ENCODE measurements at regions not wholly inside any gene's neighbourhood (a gene's known extent, or its start where the extent isn't known, plus 50 kb on each side); places are given as distances from the start of the nearest gene placed in this dataset.
"Not testable (repeated sequence)": the region's sequence is repeated elsewhere in the genome, so short reads cannot be mapped to it uniquely, and the experiment has no call there.

DNA sequence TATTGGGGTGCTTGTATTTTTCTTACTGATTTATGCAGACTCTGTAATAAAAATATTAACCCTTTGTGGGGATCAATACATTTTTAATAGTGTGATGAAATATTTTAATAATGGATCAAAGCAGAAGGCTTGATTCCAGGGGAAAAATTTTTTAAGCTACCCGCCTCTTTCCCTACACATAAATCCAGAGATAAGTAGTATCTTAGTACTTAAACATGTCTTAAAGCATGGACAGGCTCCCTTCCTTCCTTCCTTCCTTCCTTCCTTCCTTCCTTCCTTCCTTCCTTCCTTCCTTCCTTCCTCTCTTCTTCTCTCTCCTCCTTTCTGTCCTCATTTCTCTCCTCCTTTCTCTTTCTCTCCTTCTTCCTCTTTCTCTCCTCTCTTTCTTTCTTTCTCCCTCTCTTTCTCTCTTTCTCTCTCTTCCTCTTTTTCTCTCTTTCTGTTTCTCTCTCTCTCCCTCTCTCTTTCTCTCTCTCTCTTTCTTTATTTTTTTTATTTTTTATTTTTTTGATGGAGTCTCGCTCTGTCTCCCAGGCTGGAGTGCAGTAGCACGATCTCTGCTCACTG lies 78.0 kb upstream of the SPRY4 start:
- DNase-seq, result no peak

DNA sequence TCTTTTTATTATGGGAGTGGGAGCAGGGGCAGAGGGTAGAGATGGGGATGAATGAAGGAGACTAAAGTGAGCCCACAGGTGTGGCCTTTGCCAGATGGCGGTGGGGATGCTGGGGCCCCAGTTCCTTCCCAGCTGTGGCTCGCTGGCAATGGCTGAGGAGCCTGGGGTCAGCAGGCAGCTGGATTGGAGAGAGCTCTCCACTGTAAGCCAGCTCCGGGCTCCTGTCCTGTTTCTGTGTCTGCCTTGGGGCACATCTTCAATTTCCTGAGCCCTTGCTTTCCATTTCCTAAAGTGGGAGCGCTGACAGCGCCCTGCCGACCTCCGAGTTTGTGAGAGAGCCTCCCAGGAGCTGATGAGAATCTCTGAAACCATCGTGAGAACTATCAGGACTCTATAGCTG lies 75.6 kb upstream of the SPRY4 start:
- no peak for DNase-seq

DNA sequence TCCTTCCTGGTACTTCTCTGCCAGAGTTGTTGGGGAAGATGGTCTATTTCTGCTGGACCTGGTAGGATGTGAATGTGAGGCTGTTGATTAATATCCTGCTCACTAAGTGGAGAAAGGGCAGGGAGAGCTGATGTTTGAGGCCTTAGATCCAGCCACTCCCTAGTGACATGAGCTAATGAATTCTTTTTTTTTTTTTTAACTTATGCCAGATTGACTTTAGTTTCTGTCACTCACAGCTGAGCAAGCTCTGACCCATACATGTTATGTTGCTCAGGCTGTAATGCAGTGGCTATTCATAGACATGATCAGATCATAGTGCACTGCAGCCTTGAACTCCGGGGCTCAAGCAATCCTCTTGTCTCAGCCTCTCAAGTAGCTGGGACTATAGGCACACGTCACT lies 75.1 kb upstream of the SPRY4 start:
- DNase-seq, result no peak

DNA sequence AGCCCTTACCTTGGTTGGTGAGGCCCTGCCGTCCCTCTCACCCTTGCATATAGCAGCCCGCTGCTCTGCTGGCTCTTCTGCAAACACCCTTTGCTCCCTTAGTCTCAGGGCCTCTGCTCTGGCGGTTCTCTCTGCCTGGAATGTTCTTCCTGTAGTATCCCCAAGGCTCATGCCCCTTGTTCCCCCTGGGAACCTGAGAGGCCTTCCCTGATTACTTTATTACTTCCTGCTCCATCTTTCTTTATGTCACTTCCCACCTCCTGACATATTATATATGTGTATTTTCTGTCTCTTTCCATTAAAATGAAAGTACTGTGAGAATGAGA lies 73.9 kb upstream of the SPRY4 start:
- no peak for DNase-seq

DNA sequence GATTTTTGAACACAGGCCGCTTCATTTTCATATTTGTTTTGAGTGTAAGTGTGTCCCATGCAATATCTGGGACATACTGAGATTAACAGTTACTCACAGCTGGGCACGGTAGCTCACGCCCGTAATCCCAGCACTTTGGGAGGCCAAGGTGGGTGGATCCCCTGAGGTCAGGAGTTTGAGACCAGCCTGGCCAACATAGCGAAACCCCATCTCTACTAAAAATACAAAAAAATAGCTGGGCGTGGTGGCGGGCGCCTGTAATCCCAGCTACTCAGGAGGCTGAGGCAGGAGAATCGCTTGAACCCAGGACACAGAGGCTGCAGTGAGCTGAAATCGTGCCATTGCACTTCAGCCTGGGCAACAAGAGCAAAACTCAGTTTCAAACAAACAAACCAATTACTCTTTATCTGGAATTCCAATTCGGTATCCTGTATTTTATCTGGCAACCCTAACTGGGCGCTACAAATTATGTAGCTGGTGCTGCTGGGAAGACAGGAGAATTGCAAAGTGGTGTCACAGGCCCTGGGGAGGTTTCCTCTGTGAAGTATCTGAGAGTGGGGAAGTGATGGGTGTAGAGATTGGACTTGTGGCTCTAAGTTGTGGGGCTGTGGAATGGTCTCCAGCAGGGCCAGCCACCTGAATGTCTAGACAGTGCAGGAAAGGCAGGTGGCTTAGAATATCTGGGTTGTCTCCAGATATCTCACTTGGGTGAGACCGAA lies 73.3 kb upstream of the SPRY4 start:
- not testable (repeated sequence) for DNase-seq

DNA sequence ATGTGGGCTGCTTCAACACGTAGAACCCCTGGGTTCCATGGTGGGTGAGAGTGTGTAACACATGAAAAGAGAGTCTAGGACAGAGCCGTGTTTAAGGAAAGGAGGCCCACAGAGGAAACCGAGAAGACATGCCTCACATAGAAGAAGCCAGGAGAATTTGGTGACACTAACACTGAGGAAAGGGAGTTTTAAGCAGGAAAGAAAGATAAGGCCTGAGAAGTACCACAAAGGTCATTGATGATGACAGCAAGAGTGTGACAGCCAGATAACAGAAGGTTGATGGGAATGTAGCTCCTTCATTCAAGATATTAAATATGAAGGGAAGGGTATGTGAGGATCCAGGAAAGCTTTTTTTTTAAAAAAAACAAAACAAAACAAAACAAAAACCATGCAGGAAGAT lies 72.4 kb upstream of the SPRY4 start:
- no peak for DNase-seq

DNA sequence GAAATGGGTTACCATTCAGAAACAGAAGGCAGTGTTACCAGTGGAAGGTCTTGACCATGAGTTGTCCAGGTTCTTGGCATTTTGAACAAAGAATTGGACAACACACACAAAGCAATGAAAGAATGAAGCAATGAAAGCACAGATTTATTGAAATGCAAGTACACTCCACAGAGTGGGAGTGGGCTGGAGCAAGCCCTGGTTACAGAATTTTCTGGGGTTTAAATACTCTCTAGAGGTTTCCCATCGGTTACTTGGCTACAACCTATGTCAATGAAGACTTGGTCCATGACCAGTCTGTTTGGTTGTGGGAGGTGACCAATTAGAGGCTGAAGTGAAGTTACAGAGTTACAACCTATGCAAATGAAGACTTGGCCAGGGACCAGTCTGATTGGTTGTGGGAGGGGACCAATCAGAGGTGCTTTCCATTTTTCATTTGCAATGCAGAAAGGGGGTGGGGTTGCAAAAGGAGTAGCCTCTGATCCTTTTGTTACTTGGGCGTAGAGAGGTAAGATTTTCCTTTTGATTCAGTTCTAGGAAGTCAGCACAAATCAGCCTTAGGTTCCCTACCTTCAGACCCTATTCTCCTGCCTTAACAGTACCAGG lies 71.7 kb upstream of the SPRY4 start:
- DNase-seq, result no peak

DNA sequence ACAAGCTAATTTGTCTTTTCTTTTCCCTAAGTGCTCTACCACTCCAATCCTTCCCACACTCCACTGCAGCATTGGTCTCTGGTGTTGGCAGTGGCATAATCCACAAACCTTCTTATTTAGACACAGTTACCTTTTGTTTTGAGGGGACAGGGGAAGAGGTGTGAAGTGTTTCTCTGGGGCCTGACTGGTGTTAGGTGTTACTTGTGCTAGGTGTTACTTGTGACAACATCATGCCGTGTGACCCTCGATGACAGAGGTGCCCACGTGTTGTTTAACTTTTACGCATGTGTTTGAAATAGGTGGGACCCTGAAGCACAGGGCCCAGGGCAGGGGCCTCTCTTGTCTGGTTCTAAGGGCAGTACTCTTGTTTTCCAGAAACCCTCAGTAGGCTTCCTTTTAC lies 70.5 kb upstream of the SPRY4 start:
- DNase-seq, result no peak

DNA sequence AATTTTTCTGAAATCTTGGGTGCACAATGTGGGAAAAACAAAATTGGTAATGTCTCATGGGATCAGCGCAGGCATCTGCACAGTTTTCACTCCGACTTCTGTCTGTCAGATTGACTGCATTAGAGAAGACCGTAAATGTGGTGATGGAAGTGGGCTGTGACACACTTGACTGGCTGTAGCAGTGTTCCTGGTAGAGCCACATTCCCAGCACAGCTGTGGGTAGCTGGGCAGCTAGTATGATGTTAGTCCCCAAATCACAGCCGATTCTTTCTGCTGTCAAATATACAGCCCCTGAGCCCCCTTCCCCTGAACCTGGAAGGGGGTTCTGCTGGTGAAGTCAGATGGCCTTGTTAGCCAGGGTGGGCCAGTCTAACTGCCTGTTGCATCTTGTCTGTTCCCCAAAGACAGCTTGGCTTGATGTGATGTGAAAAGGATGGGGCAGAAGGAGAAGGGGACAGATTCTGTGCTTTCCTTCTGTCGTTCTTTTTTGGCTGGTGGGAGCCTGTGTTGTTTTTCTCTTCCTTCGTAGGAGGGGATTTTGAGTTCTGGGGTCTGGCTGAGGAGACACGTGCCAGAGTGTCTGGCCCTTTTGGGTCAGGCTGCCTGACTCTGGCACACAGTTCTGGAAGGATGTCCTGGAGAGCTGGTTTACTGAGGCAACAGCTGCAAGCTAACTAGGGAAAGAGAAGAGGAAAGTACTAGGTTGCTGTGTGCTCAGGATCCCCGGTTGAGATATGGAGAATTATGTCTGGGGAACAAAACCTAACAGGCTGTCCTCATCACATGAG lies 66.4 kb upstream of the SPRY4 start:
- DNase-seq, result no peak

DNA sequence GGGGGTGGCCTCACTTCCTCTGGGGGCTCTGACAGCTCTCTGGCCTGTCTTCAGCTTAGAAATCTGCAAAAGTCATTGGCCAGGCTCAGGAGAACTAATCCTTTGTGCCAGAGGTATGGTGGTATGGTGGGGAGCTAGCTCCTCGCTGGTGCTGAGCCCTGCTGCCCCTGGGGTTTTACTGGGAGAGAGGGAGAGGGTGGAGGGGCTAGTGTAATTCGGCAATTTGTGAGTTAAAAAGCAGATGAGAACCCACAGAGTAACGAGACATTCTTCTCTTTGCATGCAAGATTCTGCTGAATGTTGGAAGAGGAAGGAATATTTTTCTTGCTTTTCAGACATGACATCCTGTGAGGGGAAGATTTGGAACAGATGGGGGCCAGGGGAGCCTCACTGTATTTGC lies 65.5 kb upstream of the SPRY4 start:
- no peak for DNase-seq

DNA sequence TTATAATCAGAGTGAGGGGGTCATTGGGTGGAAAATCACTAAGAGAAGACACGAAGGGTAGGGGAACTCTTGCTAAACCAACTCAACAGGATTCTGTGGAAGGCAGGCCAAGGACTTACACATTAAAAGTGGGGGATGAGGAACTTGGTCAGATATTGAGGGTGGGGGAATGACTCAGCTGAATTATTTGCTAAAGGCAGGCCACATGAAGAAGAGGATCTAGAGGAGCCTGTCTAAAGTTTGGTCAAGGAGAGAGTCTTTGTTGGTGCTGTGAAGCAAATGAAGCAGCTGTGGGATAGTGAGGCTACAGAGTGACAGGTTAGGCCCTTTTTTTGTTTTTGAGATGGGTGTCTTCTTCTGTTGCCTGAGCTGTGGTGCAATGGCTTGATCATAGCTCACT lies 63.9 kb upstream of the SPRY4 start:
- peak; percentile 55 to 60 for DNase-seq

DNA sequence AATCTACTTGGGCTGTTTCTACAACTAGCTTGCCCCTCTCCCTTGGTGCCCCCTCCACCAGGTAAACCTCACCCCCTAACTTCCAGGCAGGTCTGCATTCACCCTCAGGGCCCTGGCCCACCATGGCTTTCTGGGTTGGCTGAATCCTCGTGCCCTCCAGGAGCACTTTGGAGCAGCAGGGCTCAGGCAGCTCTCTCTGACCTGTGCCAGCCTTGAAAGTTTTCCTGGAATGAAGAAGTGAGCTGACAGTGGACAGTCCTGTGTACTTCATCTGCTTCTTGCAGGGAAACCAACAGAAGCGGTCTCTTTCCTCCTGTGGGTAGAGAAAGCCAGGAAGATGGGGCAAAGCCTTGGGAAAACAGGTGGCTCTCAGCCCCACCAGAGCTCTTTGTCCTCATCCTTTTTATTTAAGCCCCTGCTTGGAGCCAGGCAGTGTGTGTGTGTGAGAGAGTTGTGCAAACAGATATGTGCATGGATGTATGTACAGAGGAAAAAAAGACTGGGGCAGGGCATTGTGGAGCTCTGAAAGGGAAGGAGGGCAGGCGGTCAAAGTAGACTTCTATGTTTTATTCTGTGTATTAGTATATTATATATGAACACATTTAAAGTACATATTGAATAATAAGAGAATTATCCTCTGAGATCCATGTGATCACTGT lies 62.3 kb upstream of the SPRY4 start:
- no peak for DNase-seq

DNA sequence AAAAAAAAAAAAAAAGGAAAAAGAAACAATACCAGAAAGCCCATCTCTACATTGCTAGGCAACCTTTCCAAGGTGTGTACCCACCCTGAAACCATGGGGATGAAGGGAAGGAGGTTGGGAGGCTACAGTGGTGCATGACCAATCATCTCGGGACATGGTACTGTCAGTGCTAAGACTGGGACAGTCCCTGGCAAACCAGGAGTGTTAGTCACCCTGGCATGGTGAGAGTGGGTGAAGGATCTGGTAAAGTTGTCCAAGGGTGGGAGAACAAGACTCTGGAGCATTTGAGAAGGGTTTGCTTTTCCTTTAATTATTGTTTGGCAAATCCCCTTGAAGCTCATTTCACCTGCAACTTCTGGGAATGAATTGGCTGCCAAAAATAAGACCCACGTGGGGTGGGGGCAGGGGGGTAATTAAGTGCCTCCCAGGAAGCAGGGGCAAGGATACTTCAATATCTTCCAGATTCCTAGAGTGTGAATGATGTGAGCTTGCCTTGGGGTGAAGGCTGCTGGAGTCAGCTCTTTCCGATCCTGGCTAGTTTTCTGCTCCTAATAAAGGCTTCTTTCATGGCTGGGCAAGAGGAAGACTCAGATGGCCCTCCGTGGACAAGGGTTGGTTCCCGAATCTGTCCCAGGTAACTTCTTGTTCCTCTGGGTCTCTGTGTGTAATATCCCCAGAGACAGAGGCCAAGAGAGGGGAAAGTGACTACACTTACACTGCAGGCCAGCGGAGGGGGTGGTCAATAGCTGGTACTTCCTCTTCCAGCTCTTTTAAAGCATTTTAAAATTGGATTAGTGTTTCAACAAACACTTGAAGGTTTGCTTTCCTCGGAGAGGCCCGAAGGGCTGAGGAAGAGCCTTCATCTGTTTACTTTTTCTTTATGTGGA lies 61.6 kb upstream of the SPRY4 start:
- peak; percentile 19 to 29 for DNase-seq

DNA sequence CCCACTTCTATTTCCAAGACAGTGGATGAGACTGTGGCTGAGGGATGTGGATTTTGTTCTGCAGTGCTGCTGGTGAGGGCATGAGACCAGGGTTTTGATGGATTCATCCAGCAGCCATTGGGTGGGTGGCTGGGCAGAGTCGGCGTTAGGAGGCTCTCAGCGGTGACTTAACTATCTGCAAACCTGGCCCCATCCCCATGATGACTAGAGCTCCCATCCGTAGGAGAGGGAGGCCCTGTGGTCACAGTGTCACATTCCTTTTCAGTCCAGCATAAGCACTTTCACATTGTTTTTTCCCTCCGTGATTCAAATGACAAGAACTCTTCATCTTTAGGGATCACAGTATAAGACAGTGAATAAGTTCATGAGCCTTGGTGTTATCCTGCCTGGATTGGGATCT lies 60.4 kb upstream of the SPRY4 start:
- no peak for DNase-seq

DNA sequence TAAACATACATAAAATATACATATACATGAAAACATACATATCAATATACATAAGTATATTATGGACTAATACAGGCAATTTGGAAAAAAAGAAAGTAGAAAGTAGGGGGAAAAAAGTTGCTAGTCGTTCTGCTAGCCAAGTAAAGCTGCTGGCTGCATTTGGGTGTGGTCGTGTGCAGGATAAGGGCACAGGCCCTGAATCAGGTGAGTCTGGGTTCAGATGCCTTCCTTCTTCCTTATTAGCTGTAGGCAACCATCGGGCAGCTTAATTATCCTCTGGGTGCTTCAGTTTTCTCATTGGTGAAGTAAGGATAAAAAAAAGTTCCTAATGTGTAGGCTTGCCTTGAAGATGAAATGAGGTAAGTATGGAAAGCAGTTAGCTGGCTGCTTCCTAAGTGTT lies 59.2 kb upstream of the SPRY4 start:
- DNase-seq, result no peak

DNA sequence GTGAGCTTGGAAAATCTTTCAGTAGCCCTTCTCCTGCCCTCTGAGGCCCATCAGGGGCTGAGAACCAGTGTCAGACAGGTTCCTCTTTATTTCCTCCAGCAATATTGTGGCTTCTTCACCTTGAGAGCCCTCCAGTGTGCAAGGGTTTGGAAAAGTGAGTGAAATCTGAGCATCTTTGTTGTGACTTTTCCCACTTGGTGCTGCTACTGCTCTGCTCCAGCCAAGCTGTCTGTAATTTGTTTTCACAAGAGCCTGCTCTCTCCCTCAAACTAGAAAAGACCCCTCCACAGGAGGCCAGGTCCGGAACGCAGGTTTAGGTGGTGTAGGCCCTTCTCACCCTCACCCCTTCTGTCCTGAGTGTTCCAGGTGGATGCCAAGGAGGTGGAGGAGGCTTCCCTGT lies 57.4 kb upstream of the SPRY4 start:
- DNase-seq, result no peak

DNA sequence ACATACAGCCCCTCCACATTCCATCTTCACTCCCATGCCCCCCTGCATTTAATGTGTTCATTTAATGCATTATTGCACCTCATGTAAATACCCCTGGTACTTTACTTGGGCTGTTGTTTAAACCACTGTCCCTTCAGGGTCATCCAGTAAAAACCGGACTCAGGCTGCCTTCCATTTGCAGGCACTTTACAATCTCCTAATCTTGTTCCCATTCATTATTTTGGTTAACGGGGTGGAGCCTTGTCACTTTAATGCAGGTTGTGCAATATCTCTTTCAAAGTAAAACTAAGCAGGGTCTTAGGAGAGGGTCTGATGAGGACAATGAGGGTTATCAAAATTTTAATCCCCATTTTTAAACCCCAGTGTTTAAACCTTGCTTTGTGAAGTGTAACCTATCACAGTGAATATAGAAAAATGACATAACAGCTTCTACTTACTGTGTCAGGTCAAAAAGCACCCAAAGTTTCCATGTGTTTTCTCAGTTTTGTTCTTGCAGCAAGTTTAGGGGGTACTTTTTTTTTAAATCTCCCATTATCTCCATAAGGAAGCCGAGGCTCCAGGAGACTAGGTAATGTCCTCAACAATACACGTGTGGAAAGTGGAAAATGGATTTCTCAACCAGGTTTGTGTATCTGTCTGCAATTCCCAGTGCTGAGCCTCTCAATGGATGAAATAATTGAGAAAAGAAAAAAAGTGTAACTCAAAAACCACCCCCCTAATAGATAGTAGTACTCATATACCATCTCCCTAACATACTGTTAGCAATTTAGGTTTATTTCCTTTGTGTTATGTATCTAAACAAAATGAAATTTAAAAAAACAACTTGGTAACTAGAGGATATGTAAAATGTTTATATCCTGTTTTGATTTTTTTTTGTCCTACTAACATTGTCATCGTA lies 54.2 kb upstream of the SPRY4 start:
- no peak for DNase-seq

DNA sequence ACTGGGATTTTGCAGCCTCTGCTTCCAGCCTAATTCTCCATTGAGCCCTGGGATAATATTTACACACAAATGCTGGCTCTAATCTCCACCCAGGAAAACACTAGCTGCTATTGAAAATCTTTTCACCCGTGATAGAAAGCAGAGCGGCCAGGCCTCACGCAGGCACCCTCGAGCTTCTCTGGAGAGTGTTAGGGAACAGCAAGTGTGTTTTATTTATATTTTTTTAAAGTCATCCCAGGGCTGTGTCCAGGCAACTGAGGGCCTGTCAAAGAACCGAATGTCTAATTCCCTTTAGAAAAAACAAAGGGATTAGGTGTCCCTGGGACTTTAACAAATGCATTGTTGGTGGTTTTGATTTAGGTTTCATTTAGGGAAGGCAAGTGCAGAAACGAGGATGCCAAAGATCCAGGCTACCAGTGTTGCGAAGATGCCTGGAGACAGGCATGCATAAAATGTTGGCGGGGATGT lies 51.2 kb upstream of the SPRY4 start:
- no peak for DNase-seq
